Hematopoietic multipotent progenitor cell treated with erythropoietin and hydrocortisone succinate and interleukin-3 and kit ligand, for 8 days (in vitro differentiated cells): ENCODE measurements at regions not wholly inside any gene's neighbourhood (a gene's known extent, or its start where the extent isn't known, plus 50 kb on each side); places are given as distances from the start of the nearest gene placed in this dataset.
A peak's percentile ranks its signal among the peaks of the same experiment; 100 is the strongest.

ENCODE experiments used
- DNase-seq: peaks from one replicate; pipeline ENCODE4 v3.0.0-alpha.2; 2015

- DNase-seq, result no peak
Observed at GRCh38 chr3:148238421-148238821, 459.3 kb upstream of the AGTR1 start.

- DNase-seq, result no peak
Observed at GRCh38 chr3:148240351-148240750, 457.4 kb upstream of the AGTR1 start.

GRCh38 chr3:148243609-148244008 lies 454.1 kb upstream of the AGTR1 start:
- DNase-seq, result no peak

DNA sequence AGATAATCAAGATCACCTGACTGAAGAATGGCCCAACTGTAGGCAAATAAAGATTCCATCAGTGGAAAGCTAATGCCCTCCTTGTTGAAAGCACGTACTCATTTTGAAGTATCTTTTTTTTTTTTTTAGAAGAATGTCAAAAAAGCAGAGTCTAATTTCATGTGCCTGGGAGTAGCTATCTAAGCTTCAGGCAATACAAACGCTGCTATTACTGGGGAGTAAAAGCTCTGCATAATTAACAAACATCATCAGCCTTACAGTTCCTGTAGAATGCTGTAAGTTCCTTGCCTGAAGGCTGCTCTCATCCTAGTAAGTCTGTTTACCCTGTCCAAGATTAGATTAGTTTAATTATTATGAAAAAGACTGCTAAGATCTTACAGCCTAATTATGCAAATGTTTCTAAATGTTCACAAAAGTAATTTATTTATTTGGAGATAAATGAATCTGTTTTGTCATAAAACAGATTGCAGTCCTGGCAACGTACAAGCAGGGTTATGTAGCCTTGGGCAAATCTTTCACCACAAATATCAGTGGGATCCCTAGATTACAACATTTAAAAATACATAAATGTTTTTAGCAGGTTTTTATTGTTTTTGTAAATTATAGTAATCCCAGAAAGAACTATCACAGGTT lies 451.3 kb upstream of the AGTR1 start:
- DNase-seq, result no peak

DNA sequence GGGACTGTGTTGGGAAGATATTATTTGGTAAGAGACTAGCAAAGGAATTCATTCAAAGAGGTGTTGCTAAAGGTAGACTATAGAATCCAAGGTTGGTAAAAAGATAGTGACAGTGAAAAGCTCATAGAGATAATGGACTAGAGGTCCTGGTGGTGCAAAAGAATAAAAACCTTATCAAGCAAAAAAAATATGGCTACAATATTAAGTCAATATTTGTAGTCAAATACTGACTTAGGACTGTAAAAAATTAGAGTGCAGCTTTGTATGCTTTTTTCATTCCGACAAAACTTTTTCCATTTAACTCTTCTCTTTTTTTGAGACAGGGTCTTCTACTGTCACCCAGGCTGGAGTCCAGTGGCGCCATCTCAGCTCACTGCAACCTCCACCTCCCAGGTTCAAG lies 444.0 kb upstream of the AGTR1 start:
- DNase-seq, result no peak

DNA sequence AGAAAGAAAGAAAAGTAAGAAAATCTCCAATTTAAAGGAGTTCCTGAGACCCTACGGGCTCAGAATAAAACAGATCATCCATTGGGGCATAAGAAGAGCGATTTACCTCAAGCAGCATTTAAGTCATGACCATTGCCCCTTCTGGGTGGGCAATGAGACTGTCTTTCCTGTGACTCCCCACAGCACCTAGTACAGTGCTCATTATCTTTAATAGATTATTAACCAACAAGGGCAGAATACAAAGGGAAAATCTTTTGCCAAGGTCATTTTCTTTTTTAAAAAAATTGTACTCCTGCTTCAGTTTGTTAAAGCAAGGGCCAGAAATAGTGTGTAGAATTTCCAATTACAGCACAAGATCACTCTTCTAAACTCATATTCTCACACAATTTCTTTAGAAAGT lies 443.3 kb upstream of the AGTR1 start:
- no peak for DNase-seq

GRCh38 chr3:148255981-148256969 lies 441.4 kb upstream of the AGTR1 start:
- no peak for DNase-seq

DNA sequence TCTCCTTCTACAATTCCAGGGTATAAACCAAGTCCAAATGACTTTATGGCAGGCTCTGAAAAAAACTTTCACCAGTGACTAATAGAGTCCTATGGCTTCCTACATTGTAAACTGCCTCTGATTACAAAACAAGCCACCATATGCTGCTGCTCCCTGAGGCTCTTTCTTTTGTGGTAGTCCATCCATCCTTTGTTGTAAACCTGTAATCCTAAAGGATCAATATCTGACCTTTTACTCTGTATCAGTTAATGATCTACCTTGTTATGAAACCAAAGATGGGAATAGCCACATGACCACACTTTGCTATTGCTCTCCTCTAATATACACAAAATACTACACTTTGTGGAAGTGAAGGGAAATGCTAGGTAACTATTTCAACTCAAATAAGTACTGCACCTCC lies 434.7 kb upstream of the AGTR1 start:
- no peak for DNase-seq

DNA sequence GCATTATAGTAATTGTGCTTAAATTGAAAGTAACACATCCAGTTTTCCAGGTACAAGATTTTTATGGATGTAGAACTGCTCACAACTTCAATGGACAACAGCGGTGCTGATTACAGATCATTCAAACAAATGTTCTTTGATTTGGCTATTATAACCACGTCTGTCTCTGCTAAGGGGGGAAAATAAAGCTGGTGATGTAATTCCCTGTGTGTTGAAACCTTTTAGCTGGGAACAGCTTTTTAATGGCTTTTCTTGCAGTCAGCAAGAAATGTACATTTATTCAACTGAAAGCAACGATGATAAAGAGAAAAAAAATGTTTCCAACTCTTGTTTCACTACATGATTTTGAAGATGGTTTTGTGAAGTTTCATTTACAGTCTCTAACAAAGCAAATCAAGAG lies 431.9 kb upstream of the AGTR1 start:
- DNase-seq, result no peak

- DNase-seq, result no peak
Observed at GRCh38 chr3:148266341-148266740, 431.4 kb upstream of the AGTR1 start.

DNA sequence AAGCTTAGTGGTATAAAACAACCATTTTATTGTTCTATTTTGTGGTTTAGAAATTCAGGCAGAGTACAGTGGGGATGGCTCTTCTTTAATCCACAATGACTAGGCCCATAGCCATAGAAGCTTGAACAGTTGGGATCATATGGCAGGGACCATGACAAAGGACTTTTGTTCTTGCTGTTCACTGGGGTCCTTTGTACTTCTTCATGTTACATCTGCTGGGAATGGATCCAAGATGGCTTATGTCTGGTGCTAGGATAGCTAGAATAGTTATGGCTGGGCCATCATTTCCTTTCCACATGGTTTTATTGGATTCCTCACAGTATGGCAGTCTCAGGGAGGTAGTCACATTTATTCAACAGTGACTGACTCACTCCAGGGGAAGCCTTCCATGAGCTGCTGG lies 427.9 kb upstream of the AGTR1 start:
- DNase-seq, result no peak

DNA sequence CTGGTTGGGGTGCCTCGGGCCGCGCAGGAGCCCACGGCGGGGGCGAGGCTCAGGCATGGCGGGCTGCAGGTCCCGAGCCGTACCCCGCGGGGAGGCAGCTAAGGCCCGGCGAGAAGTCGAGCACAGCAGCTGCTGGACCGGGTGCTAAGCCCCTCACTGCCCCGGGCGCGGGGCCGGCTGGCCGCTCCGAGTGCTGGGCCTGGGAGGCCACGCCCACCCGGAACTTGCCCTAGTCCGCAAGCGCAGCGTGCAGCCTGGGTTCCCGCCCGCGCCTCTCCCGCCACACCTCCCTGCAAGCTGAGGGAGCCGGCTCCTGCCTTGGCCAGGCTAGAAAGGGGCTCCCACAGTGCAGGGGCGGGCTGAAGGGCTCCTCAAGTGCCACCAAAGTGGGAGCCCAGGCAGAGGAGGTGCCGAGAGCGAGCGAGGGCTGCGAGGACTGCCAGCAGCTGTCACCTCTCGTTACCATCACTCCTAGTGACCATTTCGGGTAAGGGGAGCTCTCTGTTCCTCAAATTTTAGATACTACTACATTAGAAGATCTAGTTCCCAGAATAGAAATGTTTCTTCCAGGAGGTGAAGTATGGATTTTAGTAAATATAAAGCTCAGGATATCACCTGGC lies 417.0 kb upstream of the AGTR1 start:
- DNase-seq, result no peak

- no peak for DNase-seq
Observed at GRCh38 chr3:148289159-148289558, 408.5 kb upstream of the AGTR1 start.

GRCh38 chr3:148297013-148297412 lies 400.7 kb upstream of the AGTR1 start:
- no peak for DNase-seq

- no peak for DNase-seq
Observed at GRCh38 chr3:148307443-148307843, 390.3 kb upstream of the AGTR1 start.

DNA sequence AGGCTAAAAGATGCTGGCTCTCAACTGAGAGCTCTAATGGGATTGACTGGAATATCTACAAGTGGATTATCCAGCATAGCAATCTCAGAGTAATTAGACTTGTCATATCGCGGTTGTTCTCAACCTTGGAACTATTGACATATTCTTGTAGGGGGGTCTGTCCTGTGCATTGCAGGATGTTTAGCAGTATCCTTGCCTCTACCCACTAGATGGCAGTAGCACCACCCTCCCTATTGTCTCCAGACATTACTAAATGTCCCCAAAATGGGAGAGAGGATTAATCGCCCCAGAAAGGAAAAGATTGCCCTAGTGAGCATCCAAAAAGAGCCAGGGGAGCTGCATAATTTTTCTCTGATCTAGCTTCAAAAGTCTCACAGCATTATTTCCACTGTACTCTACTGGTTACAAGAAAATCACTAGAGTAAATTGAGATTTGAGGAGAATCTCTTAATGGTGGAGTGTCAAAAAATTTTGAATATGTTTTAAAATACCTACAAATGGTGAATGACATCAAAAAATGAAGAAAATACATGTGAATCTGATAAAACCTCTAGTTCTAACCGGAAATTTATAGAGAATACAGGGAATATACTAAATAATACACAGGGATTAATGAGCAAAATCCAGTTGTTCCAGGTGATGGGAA lies 388.2 kb upstream of the AGTR1 start:
- peak; percentile 48 for DNase-seq

GRCh38 chr3:148315756-148316155 lies 381.9 kb upstream of the AGTR1 start:
- DNase-seq, result no peak

DNA sequence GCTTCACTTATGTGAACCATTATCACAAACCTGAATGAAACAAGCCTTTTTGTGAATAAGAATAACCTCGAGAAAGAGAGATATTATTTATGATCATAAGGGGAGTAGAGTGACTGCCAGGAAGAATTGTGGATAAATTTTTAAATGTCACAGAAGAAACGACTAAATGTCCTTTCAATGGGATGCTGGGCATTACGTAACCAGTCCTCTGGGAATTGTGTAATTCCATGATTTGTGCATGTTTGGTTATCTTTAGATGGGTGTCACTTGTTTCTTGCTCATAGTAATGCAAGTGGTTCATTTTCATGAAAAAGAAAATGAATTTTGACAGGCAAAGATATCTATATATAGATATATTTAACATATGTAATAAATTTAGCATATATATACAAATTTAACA lies 379.5 kb upstream of the AGTR1 start:
- DNase-seq, result no peak

- no peak for DNase-seq
Observed at GRCh38 chr3:148319161-148319915, 378.4 kb upstream of the AGTR1 start.

DNA sequence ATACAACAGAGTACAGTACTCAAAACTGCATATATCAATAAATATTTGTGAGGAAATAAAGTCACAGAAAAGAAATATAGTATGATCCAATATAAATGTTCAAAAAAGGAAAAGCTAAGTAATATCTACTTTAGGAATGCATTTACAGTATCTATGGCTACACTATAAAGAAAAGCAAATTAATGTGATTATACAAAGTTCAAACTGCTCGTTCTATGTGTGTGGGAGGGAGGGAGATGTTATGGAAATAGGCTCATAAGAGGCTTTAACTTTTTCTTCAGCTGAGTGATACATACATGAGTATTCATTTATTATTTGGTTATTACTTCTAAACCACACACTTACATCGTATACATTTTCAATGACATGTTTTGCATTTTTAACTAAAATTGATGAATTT lies 377.7 kb upstream of the AGTR1 start:
- DNase-seq, result no peak

DNA sequence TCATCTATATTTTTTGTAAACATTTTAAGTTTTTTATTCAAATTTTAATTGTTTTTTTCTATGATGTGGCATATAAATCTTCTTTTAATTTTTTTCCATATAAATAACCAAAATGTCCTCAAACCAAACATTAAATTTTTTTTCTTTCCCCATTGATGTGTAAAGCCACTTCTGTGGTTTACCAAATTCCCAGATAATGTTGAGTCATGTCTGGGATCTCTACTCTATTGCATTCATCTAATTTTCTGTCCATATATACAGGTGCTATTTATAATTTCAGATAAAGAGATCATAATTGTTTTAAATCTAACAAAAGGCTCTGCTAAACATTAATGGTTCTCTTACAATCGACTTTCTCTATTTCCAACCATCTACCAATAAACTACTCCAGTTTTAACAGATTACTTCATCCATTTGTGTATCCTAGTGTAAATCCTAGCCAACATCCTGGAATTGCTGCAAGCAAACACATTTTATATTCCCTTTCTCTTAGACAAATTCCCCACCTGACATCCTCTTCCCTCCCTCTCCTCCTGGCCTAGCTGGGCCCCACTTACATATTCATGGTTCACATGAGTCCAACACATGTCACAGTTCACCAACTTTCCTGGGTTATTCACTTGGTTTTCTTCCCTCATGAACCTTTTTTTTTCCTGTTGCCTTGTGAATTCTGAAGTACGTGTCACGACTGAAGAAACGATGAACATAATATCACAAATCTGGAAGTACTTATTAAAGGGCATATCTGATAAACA lies 368.0 kb upstream of the AGTR1 start:
- DNase-seq, result no peak

DNA sequence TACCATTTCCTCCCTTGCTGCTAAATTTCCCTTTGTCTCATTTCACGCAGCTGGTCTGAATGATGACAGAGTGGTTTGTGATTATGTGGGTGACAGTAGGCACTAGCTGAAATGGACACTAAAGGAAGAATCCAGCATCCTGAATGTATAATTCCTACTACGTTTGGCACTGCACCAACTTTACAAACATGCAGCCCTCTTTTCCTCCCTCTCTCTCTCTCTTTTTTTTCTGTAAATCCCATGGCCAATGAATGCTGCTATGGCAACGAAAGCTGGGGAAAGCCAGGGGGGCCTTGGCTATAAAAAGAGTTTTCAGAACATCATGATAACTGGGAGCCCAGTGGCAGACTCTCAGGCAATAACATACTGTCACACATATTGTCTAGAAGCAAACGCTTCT lies 367.2 kb upstream of the AGTR1 start:
- no peak for DNase-seq
